ENCODE measurements at regions not wholly inside any gene's neighbourhood (a gene's known extent, or its start where the extent isn't known, plus 50 kb on each side); places are given as distances from the start of the nearest gene placed in this dataset.

DNA sequence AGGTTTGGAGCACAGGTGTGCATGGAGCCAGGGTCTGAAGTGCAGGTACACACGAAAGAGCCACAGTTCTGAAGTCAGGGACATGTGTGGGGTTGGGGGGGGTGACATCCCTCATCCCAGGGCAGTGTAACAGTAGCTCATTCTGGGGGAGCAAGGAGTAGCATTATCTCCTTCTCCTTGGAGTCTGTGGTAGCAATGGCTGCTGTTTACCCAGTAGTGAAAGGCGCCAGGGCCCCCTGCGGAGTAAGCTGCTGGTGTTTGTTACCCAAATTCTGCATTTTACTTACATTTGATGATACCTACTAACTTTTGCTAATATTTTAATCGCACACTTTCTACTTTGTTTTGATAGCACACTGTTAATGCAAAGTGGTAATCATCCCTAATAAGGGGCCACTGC lies 665.5 kb downstream of the GATA3 start:
- TF ChIP-seq POLR2A (IDR thresholded peaks at IDR 0.05; ENCODE audit: low read depth, low read length) (no peak), TAF1 (IDR thresholded peaks at IDR 0.05; ENCODE audit: borderline replicate concordance, low read depth, low read length) (no peak)
